HG03457 (cell line): ENCODE measurements at regions not wholly inside any gene's neighbourhood (a gene's known extent, or its start where the extent isn't known, plus 50 kb on each side); places are given as distances from the start of the nearest gene placed in this dataset.
"Not testable (repeated sequence)": the region's sequence is repeated elsewhere in the genome, so short reads cannot be mapped to it uniquely, and the experiment has no call there.

Source experiments
- ATAC-seq: cut with Tn5 transposase; IDR thresholded peaks from one replicate; pipeline ENCODE4 v1.9.1; 2021; ENCODE audit warnings: moderate number of reproducible peaks; ENCODE audit not compliant: unreplicated experiment

GRCh38 chr21:35818597-35818996 is 241.7 kb downstream of the SETD4 start:
- ATAC-seq = no peak

- ATAC-seq = no peak
Observed at GRCh38 chr21:35814858-35815619, 245.3 kb downstream of the SETD4 start.

GRCh38 chr21:35812679-35813078 is 247.6 kb downstream of the SETD4 start:
- no peak for ATAC-seq

GRCh38 chr21:35811191-35811806 is 249.0 kb downstream of the SETD4 start:
- no peak for ATAC-seq

GRCh38 chr21:35810431-35810970 is 249.8 kb downstream of the SETD4 start:
- no peak for ATAC-seq

- no peak for ATAC-seq
Observed at GRCh38 chr21:35801391-35801790, 258.9 kb downstream of the SETD4 start.

- ATAC-seq = not testable (repeated sequence)
Observed at GRCh38 chr21:35800796-35801385, 259.4 kb downstream of the SETD4 start.

- no peak for ATAC-seq
Observed at GRCh38 chr21:35796844-35797243, 263.5 kb downstream of the SETD4 start.

GRCh38 chr21:35794527-35794926 is 265.8 kb downstream of the SETD4 start:
- ATAC-seq = not testable (repeated sequence)

- ATAC-seq = no peak
Observed at GRCh38 chr21:35792569-35793305, 267.6 kb downstream of the SETD4 start.

- ATAC-seq = no peak
Observed at GRCh38 chr21:35791541-35792325, 268.6 kb downstream of the SETD4 start.

GRCh38 chr21:35783721-35784120 is 276.6 kb downstream of the SETD4 start:
- no peak for ATAC-seq

GRCh38 chr21:35782667-35783066 is 277.7 kb downstream of the SETD4 start:
- no peak for ATAC-seq

GRCh38 chr21:35780983-35781382 is 279.3 kb downstream of the SETD4 start:
- ATAC-seq = no peak

- no peak for ATAC-seq
Observed at GRCh38 chr21:35779690-35780570, 280.4 kb downstream of the SETD4 start.

- ATAC-seq = no peak
Observed at GRCh38 chr21:35779167-35779566, 281.2 kb downstream of the SETD4 start.

GRCh38 chr21:35777081-35777480 is 283.2 kb downstream of the SETD4 start:
- no peak for ATAC-seq

GRCh38 chr21:35775778-35776544 is 284.4 kb downstream of the SETD4 start:
- ATAC-seq = no peak
